ENCODE measurements at regions not wholly inside any gene's neighbourhood (a gene's known extent, or its start where the extent isn't known, plus 50 kb on each side); places are given as distances from the start of the nearest gene placed in this dataset.

DNA sequence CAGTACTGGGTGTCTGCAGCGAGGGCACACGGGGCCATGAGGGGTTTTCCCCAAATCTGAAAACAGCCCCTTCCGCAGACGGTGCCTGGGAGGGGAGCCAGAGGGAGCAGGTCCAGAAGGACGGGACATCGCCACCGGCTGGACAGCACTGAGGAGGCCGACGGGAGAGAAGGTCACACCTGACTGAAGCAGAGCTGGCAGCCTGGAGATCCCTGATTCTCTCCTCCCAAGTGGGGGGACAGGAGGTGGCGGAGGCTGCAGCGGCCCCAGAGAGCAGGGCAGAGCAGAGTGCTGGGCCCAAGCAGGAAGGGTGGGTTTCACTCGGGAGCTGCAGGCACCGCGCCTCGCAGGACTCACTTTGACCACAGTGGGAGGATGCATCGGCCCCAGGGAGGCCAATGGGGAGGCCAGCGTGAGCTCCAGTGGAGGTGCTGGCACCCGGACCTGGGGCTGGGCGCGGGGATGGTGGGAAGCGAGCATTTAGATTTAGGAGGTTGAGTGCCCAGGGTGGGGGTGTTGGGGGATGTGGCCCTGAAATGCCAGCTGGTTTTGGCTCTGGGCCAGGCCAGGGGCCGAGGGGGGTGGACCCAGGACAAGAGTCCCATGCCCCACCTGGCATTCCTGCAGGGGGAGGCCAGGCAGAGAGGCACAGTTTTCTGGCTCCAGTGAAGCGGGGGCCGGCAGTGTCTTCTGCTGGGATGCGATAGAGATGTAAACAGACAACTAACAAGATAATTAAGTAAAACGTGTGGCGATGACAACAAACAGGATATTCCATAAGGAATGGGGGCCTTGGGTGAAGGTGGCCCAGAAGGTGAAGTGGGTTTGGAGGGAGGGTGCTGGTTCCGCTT is 92.3 kb upstream of the FGF3 start:
- no peak for DNase-seq (ENCODE audit: low read depth, low spot score)
- CTCF ChIA-PET: interaction anchor here (0.8 to 2.8 kb wide), 7 partner anchors 10 to 289 kb away, joined by 3 to 13 read pairs (median 5); no protein-coding TSS in a partner anchor

More for the DNA sequence above, 92.3 kb upstream of the FGF3 start:
- intact Hi-C loops (cut with micrococcal nuclease): no loop called here
- no peaks in the 10 kb centered on the region for H4K20me1 ChIP-seq (ENCODE audit: insufficient read depth)
- peaks cover 30 to 67% of the 10 kb centered on the region in 2 experiments for H3K4me1 ChIP-seq (ENCODE audit: control insufficient read depth in 1 of 2, insufficient read depth in 2 of 2, low read length in 2 of 2)
- no peak overlapping the region for H3K4me3 ChIP-seq (replicated peaks in 1 of 2; ENCODE audit: low read depth in 1 of 2, low read length in 2 of 2)
- BruUV-seq (replicated peaks): no TSS peak
- no peak overlapping the region for H2AFZ ChIP-seq (ENCODE audit: low read depth, low read length, poor library complexity, severe bottlenecking)
- RAD21 ChIA-PET (ENCODE audit: low non-redundant PET in 1 of 2, low total read pairs in 2 of 2, uncharacterized antibody in 2 of 2, unreplicated experiment in 2 of 2): no interaction called here
- no peaks in the 10 kb centered on the region for H3K9me3 ChIP-seq (ENCODE audit: control insufficient read depth in 1 of 2, insufficient read depth in 1 of 2, low read depth in 1 of 2, low read length in 2 of 2)
- H3K4me2 ChIP-seq (ENCODE audit: low read length): no peak overlapping the region
- no peak overlapping the region for H3K9ac ChIP-seq (ENCODE audit: low read length)
- H3K9me2 ChIP-seq (ENCODE audit: insufficient read depth): no peaks in the 10 kb centered on the region
- no peaks in the 10 kb centered on the region for H3K27me3 ChIP-seq (ENCODE audit: insufficient read depth, low read length)
- ATAC-seq: no peak
- POLR2A ChIA-PET: interaction anchor here (1.4 kb wide), 1 partner anchor 10 kb away, joined by 5 read pairs; no protein-coding TSS in a partner anchor
- no peak overlapping the region for H3K27ac ChIP-seq (ENCODE audit: low read depth, low read length)
- TF ChIP-seq, protein P1, sequence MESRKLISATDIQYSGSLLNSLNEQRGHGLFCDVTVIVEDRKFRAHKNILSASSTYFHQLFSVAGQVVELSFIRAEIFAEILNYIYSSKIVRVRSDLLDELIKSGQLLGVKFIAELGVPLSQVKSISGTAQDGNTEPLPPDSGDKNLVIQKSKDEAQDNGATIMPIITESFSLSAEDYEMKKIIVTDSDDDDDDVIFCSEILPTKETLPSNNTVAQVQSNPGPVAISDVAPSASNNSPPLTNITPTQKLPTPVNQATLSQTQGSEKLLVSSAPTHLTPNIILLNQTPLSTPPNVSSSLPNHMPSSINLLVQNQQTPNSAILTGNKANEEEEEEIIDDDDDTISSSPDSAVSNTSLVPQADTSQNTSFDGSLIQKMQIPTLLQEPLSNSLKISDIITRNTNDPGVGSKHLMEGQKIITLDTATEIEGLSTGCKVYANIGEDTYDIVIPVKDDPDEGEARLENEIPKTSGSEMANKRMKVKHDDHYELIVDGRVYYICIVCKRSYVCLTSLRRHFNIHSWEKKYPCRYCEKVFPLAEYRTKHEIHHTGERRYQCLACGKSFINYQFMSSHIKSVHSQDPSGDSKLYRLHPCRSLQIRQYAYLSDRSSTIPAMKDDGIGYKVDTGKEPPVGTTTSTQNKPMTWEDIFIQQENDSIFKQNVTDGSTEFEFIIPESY (IDR thresholded peaks at IDR 0.05; ENCODE audit: extremely low read depth, insufficient replicate concordance, low read length): no peak
- TF ChIP-seq EGR1 (IDR thresholded peaks at IDR 0.05; ENCODE audit: low read depth) (no peak), SP1 (IDR thresholded peaks at IDR 0.05; ENCODE audit: low read depth) (no peak), EZH2 (IDR thresholded peaks at IDR 0.05) (no peak), SRF (IDR thresholded peaks at IDR 0.05; ENCODE audit: low read depth) (no peak), CBX3 (IDR thresholded peaks at IDR 0.05; ENCODE audit: low read depth) (no peak), POLR2AphosphoS5 (IDR thresholded peaks at IDR 0.05; ENCODE audit: low read depth, low read length) (no peak), TCF7L2 (IDR thresholded peaks at IDR 0.05; ENCODE audit: borderline replicate concordance, extremely low read depth, insufficient read depth, insufficient read length) (no peak), ELF1 (IDR thresholded peaks at IDR 0.05; ENCODE audit: borderline replicate concordance, low read depth) (no peak), JUND (IDR thresholded peaks at IDR 0.05) (no peak), YY1 (IDR thresholded peaks at IDR 0.05; ENCODE audit: extremely low read depth, insufficient replicate concordance, low read depth, low read length) (no peak), EZH2phosphoT487 (IDR thresholded peaks at IDR 0.05; ENCODE audit: borderline replicate concordance) (no peak)
- TF ChIP-seq, protein P2, sequence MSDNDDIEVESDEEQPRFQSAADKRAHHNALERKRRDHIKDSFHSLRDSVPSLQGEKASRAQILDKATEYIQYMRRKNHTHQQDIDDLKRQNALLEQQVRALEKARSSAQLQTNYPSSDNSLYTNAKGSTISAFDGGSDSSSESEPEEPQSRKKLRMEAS (IDR thresholded peaks at IDR 0.05): no peak
- no peaks in the 10 kb centered on the region for H3K36me3 ChIP-seq (ENCODE audit: control insufficient read depth in 1 of 2, insufficient read depth in 2 of 2, low read length in 2 of 2)
- H3K79me2 ChIP-seq (ENCODE audit: insufficient read depth, low read length): no peaks in the 10 kb centered on the region

All from HCT116 (cell line).